ENCODE measurements at regions not wholly inside any gene's neighbourhood (a gene's known extent, or its start where the extent isn't known, plus 50 kb on each side); places are given as distances from the start of the nearest gene placed in this dataset.

GRCh38 chr10:62581351-62581750 is 207.2 kb downstream of the ZNF365 start:
- Histone ChIP-seq H3K9ac (ENCODE audit: low read length) (no peak overlapping the region), H3K4me3 (ENCODE audit: low read length) (no peak overlapping the region), H3K27ac (ENCODE audit: low read length) (no peak overlapping the region), H3K36me3 (replicated peaks; ENCODE audit: insufficient read depth, low read length) (no peaks in the 10 kb centered on the region), H3K27me3 (replicated peaks; ENCODE audit: insufficient read depth, low read length) (no peaks in the 10 kb centered on the region), H4K20me1 (ENCODE audit: insufficient read depth, low read length) (no peaks in the 10 kb centered on the region), H2AFZ (ENCODE audit: low read length) (no peak overlapping the region), H3K4me1 (ENCODE audit: low read length) (no peaks in the 10 kb centered on the region), H3K79me2 (ENCODE audit: low read length) (no peaks in the 10 kb centered on the region), H3K4me2 (ENCODE audit: low read depth, low read length) (no peak overlapping the region), H3F3A (ENCODE audit: insufficient read depth, low read length) (no peaks in the 10 kb centered on the region), H3K9me3 (replicated peaks; ENCODE audit: insufficient read depth, low read length) (no peaks in the 10 kb centered on the region), H3K9me2 (replicated peaks; ENCODE audit: insufficient read depth, low read length) (no peaks in the 10 kb centered on the region)
- DNase-seq: no peak
- TF ChIP-seq EZH2 (optimal IDR thresholded peaks at IDR 0.05; ENCODE audit: low read depth, low read length) (no peak), CTCF (IDR thresholded peaks at IDR 0.05; ENCODE audit: low read length) (no peak), EZH2phosphoT487 (IDR thresholded peaks at IDR 0.05; ENCODE audit: low read length) (no peak)

- Histone ChIP-seq H3K4me3 (ENCODE audit: low read length) (no peak overlapping the region), H3K9ac (ENCODE audit: low read length) (no peak overlapping the region), H3K79me2 (ENCODE audit: low read length) (no peaks in the 10 kb centered on the region), H3K9me2 (replicated peaks; ENCODE audit: insufficient read depth, low read length) (no peaks in the 10 kb centered on the region), H3K36me3 (replicated peaks; ENCODE audit: insufficient read depth, low read length) (no peaks in the 10 kb centered on the region), H4K20me1 (ENCODE audit: insufficient read depth, low read length) (no peaks in the 10 kb centered on the region), H2AFZ (ENCODE audit: low read length) (no peak overlapping the region), H3K27ac (ENCODE audit: low read length) (no peak overlapping the region), H3K4me1 (ENCODE audit: low read length) (no peaks in the 10 kb centered on the region), H3F3A (ENCODE audit: insufficient read depth, low read length) (no peaks in the 10 kb centered on the region), H3K4me2 (ENCODE audit: low read depth, low read length) (no peak overlapping the region), H3K9me3 (replicated peaks; ENCODE audit: insufficient read depth, low read length) (no peaks in the 10 kb centered on the region), H3K27me3 (replicated peaks; ENCODE audit: insufficient read depth, low read length) (no peaks in the 10 kb centered on the region)
- DNase-seq: no peak
- no peak for TF ChIP-seq EZH2phosphoT487 (IDR thresholded peaks at IDR 0.05; ENCODE audit: low read length)
- no peak for TF ChIP-seq EZH2 (optimal IDR thresholded peaks at IDR 0.05; ENCODE audit: low read depth, low read length)
- TF ChIP-seq CTCF (IDR thresholded peaks at IDR 0.05; ENCODE audit: low read length): no peak
Measured at GRCh38 chr10:62582101-62582705, 208.0 kb downstream of the ZNF365 start.

GRCh38 chr10:62582804-62583208 is 208.6 kb downstream of the ZNF365 start:
- Histone ChIP-seq H3K36me3 (replicated peaks; ENCODE audit: insufficient read depth, low read length) (no peaks in the 10 kb centered on the region), H3K4me2 (ENCODE audit: low read depth, low read length) (no peak overlapping the region), H4K20me1 (ENCODE audit: insufficient read depth, low read length) (no peaks in the 10 kb centered on the region), H3K9me3 (replicated peaks; ENCODE audit: insufficient read depth, low read length) (no peaks in the 10 kb centered on the region), H3K9ac (ENCODE audit: low read length) (no peak overlapping the region), H3K27ac (ENCODE audit: low read length) (no peak overlapping the region), H3K9me2 (replicated peaks; ENCODE audit: insufficient read depth, low read length) (no peaks in the 10 kb centered on the region), H3K4me3 (ENCODE audit: low read length) (no peak overlapping the region), H3K79me2 (ENCODE audit: low read length) (no peaks in the 10 kb centered on the region), H3F3A (ENCODE audit: insufficient read depth, low read length) (no peaks in the 10 kb centered on the region), H2AFZ (ENCODE audit: low read length) (no peak overlapping the region), H3K4me1 (ENCODE audit: low read length) (no peaks in the 10 kb centered on the region), H3K27me3 (replicated peaks; ENCODE audit: insufficient read depth, low read length) (no peaks in the 10 kb centered on the region)
- TF ChIP-seq EZH2phosphoT487 (IDR thresholded peaks at IDR 0.05; ENCODE audit: low read length) (no peak), EZH2 (optimal IDR thresholded peaks at IDR 0.05; ENCODE audit: low read depth, low read length) (no peak), CTCF (IDR thresholded peaks at IDR 0.05; ENCODE audit: low read length) (no peak)
- no peak for DNase-seq

Data from MM.1S (cell line).